RKO (cell line): ENCODE measurements at regions not wholly inside any gene's neighbourhood (a gene's known extent, or its start where the extent isn't known, plus 50 kb on each side); places are given as distances from the start of the nearest gene placed in this dataset.
A peak's percentile ranks its signal among the peaks of the same experiment; 100 is the strongest.
"Not testable (repeated sequence)": the region's sequence is repeated elsewhere in the genome, so short reads cannot be mapped to it uniquely, and the experiment has no call there.

Experiments
- DNase-seq: peaks from one replicate; pipeline ENCODE4 v3.0.0-alpha.2; 2016; ENCODE audit warnings: low spot score

GRCh38 chr18:57881818-57882413, 78.8 kb upstream of the ATP8B1 start:
- DNase-seq, result peak; percentile 78

GRCh38 chr18:57879924-57880323, 76.8 kb upstream of the ATP8B1 start:
- not testable (repeated sequence) for DNase-seq

GRCh38 chr18:57869221-57869620, 66.1 kb upstream of the ATP8B1 start:
- DNase-seq, result no peak

GRCh38 chr18:57866355-57866754, 63.2 kb upstream of the ATP8B1 start:
- no peak for DNase-seq

GRCh38 chr18:57864615-57865121, 61.6 kb upstream of the ATP8B1 start:
- no peak for DNase-seq

GRCh38 chr18:57863706-57864105, 60.6 kb upstream of the ATP8B1 start:
- DNase-seq, result peak; percentile 20

GRCh38 chr18:57859314-57859713, 56.2 kb upstream of the ATP8B1 start:
- DNase-seq, result peak; percentile 45

GRCh38 chr18:57856557-57857280, 53.6 kb upstream of the ATP8B1 start:
- DNase-seq, result no peak

GRCh38 chr18:57856128-57856527, 53.0 kb upstream of the ATP8B1 start:
- DNase-seq, result no peak

GRCh38 chr18:57855551-57855950, 52.4 kb upstream of the ATP8B1 start:
- no peak for DNase-seq

GRCh38 chr18:57854726-57855125, 51.6 kb upstream of the ATP8B1 start:
- DNase-seq, result no peak

- no peak for DNase-seq
These were observed 50.7 kb upstream of the ATP8B1 start for GRCh38 chr18:57853864-57854263.

GRCh38 chr18:57853133-57853532, 50.0 kb upstream of the ATP8B1 start:
- DNase-seq, result no peak
